Natural killer cell (primary cell): ENCODE measurements at regions not wholly inside any gene's neighbourhood (a gene's known extent, or its start where the extent isn't known, plus 50 kb on each side); places are given as distances from the start of the nearest gene placed in this dataset.

Experiments used
- ATAC-seq, 3 donors: fragments of 150-1000 bp in 2 of 3; fragments of 200-7000 bp in 1 of 3; cut with Tn5 transposase; 1 replicate in 1 of 3; 2 replicates in 2 of 3; pipeline ENCODE4 v1.10.0; 2021; ENCODE audit warnings: mild to moderate bottlenecking in 2 of 3, moderate library complexity in 2 of 3
- DNase-seq, 2 donors: peaks; one replicate each; pipeline versions ENCODE4 v3.0.0 to v3.0.0-alpha.2; 2013 to 2021; ENCODE audit warnings: mixed read lengths in 1 of 2
- H3K27ac ChIP-seq: one replicate; pipeline ENCODE4 v1.5.1; 2013; ENCODE audit warnings: mild to moderate bottlenecking, low read length
- H3K27me3 ChIP-seq: one replicate; pipeline ENCODE4 v1.6.1; 2013; ENCODE audit warnings: low read length; ENCODE audit not compliant: control insufficient read depth, insufficient read depth
- H3K36me3 ChIP-seq: one replicate; pipeline ENCODE4 v1.6.1; 2013; ENCODE audit warnings: low read length; ENCODE audit not compliant: control insufficient read depth, insufficient read depth
- H3K4me1 ChIP-seq: one replicate; pipeline ENCODE4 v1.6.1; 2013; ENCODE audit warnings: low read length; ENCODE audit not compliant: control insufficient read depth, insufficient read depth
- H3K4me3 ChIP-seq: one replicate; pipeline ENCODE4 v1.5.1; 2013; ENCODE audit warnings: low read length
- H3K9me3 ChIP-seq: one replicate; pipeline ENCODE4 v1.6.1; 2013; ENCODE audit warnings: low read length; ENCODE audit not compliant: control insufficient read depth, insufficient read depth
- H3K27ac Mint-ChIP-seq, 2 donors: one replicate each; pipeline ENCODE4 v1.8.0; 2022; ENCODE audit warnings: mild to moderate bottlenecking in 2 of 2, mixed read lengths in 2 of 2, moderate library complexity in 1 of 2
- H3K27me3 Mint-ChIP-seq, 2 donors: one replicate each; pipeline ENCODE4 v1.8.0; 2022; ENCODE audit warnings: low read depth in 2 of 2, mixed read lengths in 2 of 2
- H3K36me3 Mint-ChIP-seq: one replicate; pipeline ENCODE4 v1.8.0; 2022; ENCODE audit warnings: mixed read lengths
- H3K4me1 Mint-ChIP-seq, 2 donors: one replicate each; pipeline ENCODE4 v1.8.0; 2022; ENCODE audit warnings: mixed read lengths in 2 of 2
- H3K4me3 Mint-ChIP-seq: one replicate; pipeline ENCODE4 v1.8.0; 2022; ENCODE audit warnings: mild to moderate bottlenecking, moderate library complexity, mixed read lengths
- H3K9me3 Mint-ChIP-seq, 2 donors: one replicate each; pipeline ENCODE4 v1.8.0; 2022; ENCODE audit warnings: mixed read lengths in 2 of 2
- WGBS: methylation state at CpG from one replicate; pipeline ENCODE4 v1.1.7; 2013; ENCODE audit warnings: missing lambda C conversion rate; ENCODE audit not compliant: insufficient coverage; 5-methylcytosine and 5-hydroxymethylcytosine counted together
- intact Hi-C: fragments of 100-400 bp; cut with micrococcal nuclease; formaldehyde crosslinking; loops from one replicate; pipeline ENCODE4 v1.14.2; 2022
- TF ChIP-seq, protein P1 (sequence below): fragments of 200-600 bp; IDR thresholded peaks from one replicate; pipeline ENCODE4 v1.8.0; 2022; ENCODE audit warnings: antibody characterized with exemption

DNA sequence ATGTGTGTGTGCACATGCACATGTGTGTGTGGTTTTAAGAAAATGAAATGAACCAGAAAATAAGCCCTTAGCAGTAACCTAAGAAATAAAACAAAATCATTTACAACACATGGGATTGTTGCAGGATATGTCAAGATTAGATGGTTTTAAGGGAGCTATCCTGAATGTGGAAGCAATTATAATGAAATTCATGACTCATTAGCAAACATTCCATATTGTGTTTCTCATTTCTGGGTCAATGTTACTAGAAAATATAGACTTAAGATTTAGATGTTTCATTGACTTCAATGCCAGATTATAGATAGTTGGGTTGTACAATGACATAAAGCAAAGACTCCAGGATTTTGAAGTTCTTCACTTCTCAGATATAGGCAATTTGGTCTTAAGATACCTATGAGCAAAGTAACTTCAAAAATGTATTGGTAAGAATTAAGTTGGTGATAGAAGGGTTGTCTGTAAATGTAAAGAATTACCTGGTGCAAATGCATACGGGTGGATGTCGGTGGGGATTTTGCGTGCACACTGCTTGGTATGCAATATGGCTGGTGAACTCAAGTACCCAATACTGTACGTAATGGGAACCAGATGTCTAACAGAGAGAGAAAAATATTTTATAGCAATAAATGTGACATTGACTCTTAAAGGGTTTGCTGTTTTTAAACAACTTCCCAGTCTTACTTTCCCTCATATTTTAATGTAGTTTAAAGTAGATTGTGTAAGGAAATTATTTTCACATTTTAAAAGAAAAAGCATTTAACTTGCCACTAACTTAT lies 53.9 kb upstream of the NR2F2 start:
- Histone ChIP-seq H3K36me3 (no peaks in the 10 kb centered on the region), H3K27me3 (no peaks in the 10 kb centered on the region), H3K4me3 (no peak overlapping the region), H3K27ac (no peak overlapping the region), H3K4me1 (no peaks in the 10 kb centered on the region), H3K9me3 (no peaks in the 10 kb centered on the region)
- no peak overlapping the region for H3K4me3 Mint-ChIP-seq
- ATAC-seq: no peak
- no peak overlapping the region for H3K27ac Mint-ChIP-seq
- H3K4me1 Mint-ChIP-seq: no peaks in the 10 kb centered on the region
- DNase-seq: no peak
- peaks cover 21 to 38% of the 10 kb centered on the region in 2 donors for H3K27me3 Mint-ChIP-seq
- WGBS: 100% methylated on average over 3 of the region's 4 CpGs
- TF ChIP-seq, protein P1, sequence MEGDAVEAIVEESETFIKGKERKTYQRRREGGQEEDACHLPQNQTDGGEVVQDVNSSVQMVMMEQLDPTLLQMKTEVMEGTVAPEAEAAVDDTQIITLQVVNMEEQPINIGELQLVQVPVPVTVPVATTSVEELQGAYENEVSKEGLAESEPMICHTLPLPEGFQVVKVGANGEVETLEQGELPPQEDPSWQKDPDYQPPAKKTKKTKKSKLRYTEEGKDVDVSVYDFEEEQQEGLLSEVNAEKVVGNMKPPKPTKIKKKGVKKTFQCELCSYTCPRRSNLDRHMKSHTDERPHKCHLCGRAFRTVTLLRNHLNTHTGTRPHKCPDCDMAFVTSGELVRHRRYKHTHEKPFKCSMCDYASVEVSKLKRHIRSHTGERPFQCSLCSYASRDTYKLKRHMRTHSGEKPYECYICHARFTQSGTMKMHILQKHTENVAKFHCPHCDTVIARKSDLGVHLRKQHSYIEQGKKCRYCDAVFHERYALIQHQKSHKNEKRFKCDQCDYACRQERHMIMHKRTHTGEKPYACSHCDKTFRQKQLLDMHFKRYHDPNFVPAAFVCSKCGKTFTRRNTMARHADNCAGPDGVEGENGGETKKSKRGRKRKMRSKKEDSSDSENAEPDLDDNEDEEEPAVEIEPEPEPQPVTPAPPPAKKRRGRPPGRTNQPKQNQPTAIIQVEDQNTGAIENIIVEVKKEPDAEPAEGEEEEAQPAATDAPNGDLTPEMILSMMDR: no peak
- intact Hi-C loops: no loop called here
- H3K9me3 Mint-ChIP-seq: peaks cover 0 to under 1% of the 10 kb centered on the region in 2 donors
- H3K36me3 Mint-ChIP-seq: no peaks in the 10 kb centered on the region
